ENCODE measurements at regions not wholly inside any gene's neighbourhood (a gene's known extent, or its start where the extent isn't known, plus 50 kb on each side); places are given as distances from the start of the nearest gene placed in this dataset.

- DNase-seq (ENCODE audit: low read depth) = peak; percentile 16
- H3K4me3 ChIP-seq (ENCODE audit: low read length) = no peak overlapping the region
- TF ChIP-seq, protein P1, sequence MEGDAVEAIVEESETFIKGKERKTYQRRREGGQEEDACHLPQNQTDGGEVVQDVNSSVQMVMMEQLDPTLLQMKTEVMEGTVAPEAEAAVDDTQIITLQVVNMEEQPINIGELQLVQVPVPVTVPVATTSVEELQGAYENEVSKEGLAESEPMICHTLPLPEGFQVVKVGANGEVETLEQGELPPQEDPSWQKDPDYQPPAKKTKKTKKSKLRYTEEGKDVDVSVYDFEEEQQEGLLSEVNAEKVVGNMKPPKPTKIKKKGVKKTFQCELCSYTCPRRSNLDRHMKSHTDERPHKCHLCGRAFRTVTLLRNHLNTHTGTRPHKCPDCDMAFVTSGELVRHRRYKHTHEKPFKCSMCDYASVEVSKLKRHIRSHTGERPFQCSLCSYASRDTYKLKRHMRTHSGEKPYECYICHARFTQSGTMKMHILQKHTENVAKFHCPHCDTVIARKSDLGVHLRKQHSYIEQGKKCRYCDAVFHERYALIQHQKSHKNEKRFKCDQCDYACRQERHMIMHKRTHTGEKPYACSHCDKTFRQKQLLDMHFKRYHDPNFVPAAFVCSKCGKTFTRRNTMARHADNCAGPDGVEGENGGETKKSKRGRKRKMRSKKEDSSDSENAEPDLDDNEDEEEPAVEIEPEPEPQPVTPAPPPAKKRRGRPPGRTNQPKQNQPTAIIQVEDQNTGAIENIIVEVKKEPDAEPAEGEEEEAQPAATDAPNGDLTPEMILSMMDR (IDR thresholded peaks at IDR 0.05; ENCODE audit: insufficient read depth, low read depth, low read length, missing control alignments) = no peak
Observed at GRCh38 chr2:134097740-134098139, 156.1 kb upstream of the MGAT5 start.

GRCh38 chr2:134098321-134098720 is 155.6 kb upstream of the MGAT5 start:
- DNase-seq (ENCODE audit: low read depth) = no peak
- H3K4me3 ChIP-seq (ENCODE audit: low read length) = no peak overlapping the region
- TF ChIP-seq, protein P1 (IDR thresholded peaks at IDR 0.05; ENCODE audit: insufficient read depth, low read depth, low read length, missing control alignments) = no peak

DNA sequence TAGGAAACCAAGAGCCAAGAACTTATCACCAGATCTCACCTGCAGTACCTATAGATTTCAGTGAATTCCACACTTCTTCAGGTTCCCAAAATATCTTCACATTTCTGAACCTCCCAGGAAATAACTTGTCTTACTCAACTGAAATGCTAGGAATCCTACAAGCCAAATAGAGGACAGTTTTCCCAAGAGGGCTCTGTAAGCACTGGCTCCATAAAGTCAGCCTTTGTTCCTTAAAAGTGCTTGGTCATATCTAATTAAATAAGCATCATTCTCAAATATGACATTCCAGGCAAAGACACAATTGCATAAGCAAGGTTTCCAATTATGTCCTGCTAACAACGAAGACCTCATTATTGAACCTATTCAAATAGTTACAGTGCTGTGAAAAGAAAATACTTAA is 154.6 kb upstream of the MGAT5 start:
- DNase-seq (ENCODE audit: low read depth) = no peak
- no peak overlapping the region for H3K4me3 ChIP-seq (ENCODE audit: low read length)
- TF ChIP-seq, protein P1 (IDR thresholded peaks at IDR 0.05; ENCODE audit: insufficient read depth, low read depth, low read length, missing control alignments) = no peak

DNA sequence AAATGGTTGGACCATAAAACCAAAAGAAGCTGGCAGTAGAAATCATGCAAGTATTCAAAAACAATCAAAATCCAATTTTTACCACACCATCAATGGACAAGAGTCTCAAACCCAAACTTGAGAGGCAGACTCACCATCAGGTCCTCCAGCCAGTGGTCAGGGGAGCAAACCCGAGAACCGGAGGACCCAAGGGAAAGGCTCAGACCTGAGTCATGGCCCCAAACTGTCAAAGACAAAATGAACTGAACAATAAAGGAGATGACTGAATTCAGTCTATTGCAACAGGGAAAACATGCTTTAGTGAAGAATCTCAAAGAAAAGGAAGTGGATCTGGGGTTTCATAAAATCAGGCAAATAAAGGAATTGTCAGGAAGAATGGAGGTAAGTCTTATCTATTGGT is 150.7 kb upstream of the MGAT5 start:
- DNase-seq (ENCODE audit: low read depth) = no peak
- TF ChIP-seq, protein P1 (IDR thresholded peaks at IDR 0.05; ENCODE audit: insufficient read depth, low read depth, low read length, missing control alignments) = no peak
- no peak overlapping the region for H3K4me3 ChIP-seq (ENCODE audit: low read length)

- TF ChIP-seq, protein P1 (IDR thresholded peaks at IDR 0.05; ENCODE audit: insufficient read depth, low read depth, low read length, missing control alignments) = no peak
- H3K4me3 ChIP-seq (ENCODE audit: low read length) = no peak overlapping the region
- peak; percentile 56 for DNase-seq (ENCODE audit: low read depth)
Observed at GRCh38 chr2:134104754-134105153, 149.1 kb upstream of the MGAT5 start.

DNA sequence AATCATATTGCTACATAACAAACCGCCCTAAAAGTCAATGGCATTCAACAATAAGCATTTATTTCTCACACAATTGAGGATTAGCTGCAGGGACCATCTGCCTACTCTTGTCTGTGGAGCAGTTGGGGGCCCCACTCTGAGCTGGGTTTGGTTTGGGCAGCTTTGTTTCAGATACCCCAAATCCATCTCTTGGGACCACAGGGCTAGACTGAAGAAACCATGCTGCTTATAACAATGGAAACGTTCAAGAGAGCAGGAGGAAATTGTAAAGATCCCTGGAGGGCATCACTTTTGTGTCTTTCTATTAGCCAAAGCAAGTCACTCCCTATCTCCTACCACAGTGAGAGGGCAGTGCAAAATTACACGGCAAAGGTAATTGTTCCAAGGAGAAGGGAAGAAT is 146.5 kb upstream of the MGAT5 start:
- H3K4me3 ChIP-seq (ENCODE audit: low read length) = no peak overlapping the region
- TF ChIP-seq, protein P1 (IDR thresholded peaks at IDR 0.05; ENCODE audit: insufficient read depth, low read depth, low read length, missing control alignments) = no peak
- no peak for DNase-seq (ENCODE audit: low read depth)

- no peak overlapping the region for H3K4me3 ChIP-seq (ENCODE audit: low read length)
- no peak for DNase-seq (ENCODE audit: low read depth)
- TF ChIP-seq, protein P1 (IDR thresholded peaks at IDR 0.05; ENCODE audit: insufficient read depth, low read depth, low read length, missing control alignments) = no peak
Observed at GRCh38 chr2:134108113-134108512, 145.8 kb upstream of the MGAT5 start.

All from epithelial cell of esophagus (primary cell).